ENCODE measurements at regions not wholly inside any gene's neighbourhood (a gene's known extent, or its start where the extent isn't known, plus 50 kb on each side); places are given as distances from the start of the nearest gene placed in this dataset.

- no peak for DNase-seq
Observed at GRCh38 chr10:6343305-6344010, 140.7 kb downstream of the PFKFB3 start.

- no peak for DNase-seq
Observed at GRCh38 chr10:6345404-6345803, 142.7 kb downstream of the PFKFB3 start.

GRCh38 chr10:6346631-6347030, 143.9 kb downstream of the PFKFB3 start:
- no peak for DNase-seq

GRCh38 chr10:6347391-6347951, 144.7 kb downstream of the PFKFB3 start:
- peak; percentile 62 for DNase-seq

GRCh38 chr10:6348096-6348874, 145.6 kb downstream of the PFKFB3 start:
- peak; percentile 84 for DNase-seq

- no peak for DNase-seq
Observed at GRCh38 chr10:6349846-6350535, 147.3 kb downstream of the PFKFB3 start.

- DNase-seq, result no peak
Observed at GRCh38 chr10:6350609-6351008, 147.9 kb downstream of the PFKFB3 start.

GRCh38 chr10:6351495-6351894, 148.8 kb downstream of the PFKFB3 start:
- DNase-seq, result no peak

- DNase-seq, result no peak
Observed at GRCh38 chr10:6353526-6353925, 150.8 kb downstream of the PFKFB3 start.

GRCh38 chr10:6354168-6354772, 151.5 kb downstream of the PFKFB3 start:
- no peak for DNase-seq

- no peak for DNase-seq
Observed at GRCh38 chr10:6356280-6356793, 153.6 kb downstream of the PFKFB3 start.

- no peak for DNase-seq
Observed at GRCh38 chr10:6361869-6362268, 159.1 kb downstream of the PFKFB3 start.

- no peak for DNase-seq
Observed at GRCh38 chr10:6362879-6363278, 160.1 kb downstream of the PFKFB3 start.

GRCh38 chr10:6363511-6363910, 160.8 kb downstream of the PFKFB3 start:
- no peak for DNase-seq

- no peak for DNase-seq
Observed at GRCh38 chr10:6364283-6364682, 161.6 kb downstream of the PFKFB3 start.

GRCh38 chr10:6364893-6365292, 162.2 kb downstream of the PFKFB3 start:
- DNase-seq, result no peak

- no peak for DNase-seq
Observed at GRCh38 chr10:6365384-6365783, 162.7 kb downstream of the PFKFB3 start.

All from activated naive CD4-positive, alpha-beta T cell treated with anti-CD3 and anti-CD28 coated beads, Interleukin-2, amount 50 U/mL, for 16 hours (primary cell).